ENCODE measurements at regions not wholly inside any gene's neighbourhood (a gene's known extent, or its start where the extent isn't known, plus 50 kb on each side); places are given as distances from the start of the nearest gene placed in this dataset.

- no peak overlapping the region for H3K4me3 Mint-ChIP-seq
- H3K4me1 Mint-ChIP-seq, result no peaks in the 10 kb centered on the region
- no peaks in the 10 kb centered on the region for H3K27me3 Mint-ChIP-seq
- ATAC-seq (replicated peaks; ENCODE audit: extremely low read depth, poor library complexity, severe bottlenecking) (no peak), DNase-seq (ENCODE audit: low spot score in 2 of 2) (no peak)
- peaks cover 8% of the 10 kb centered on the region for H3K9me3 Mint-ChIP-seq
- no peak overlapping the region for H3K27ac Mint-ChIP-seq (ENCODE audit: low read depth)
- H3K36me3 Mint-ChIP-seq (ENCODE audit: insufficient read depth), result no peaks in the 10 kb centered on the region
These were observed 897.5 kb downstream of the PCDH7 start for GRCh38 chr4:31617667-31618066.

- DNase-seq (ENCODE audit: low spot score in 2 of 2) (no peak), ATAC-seq (replicated peaks; ENCODE audit: extremely low read depth, poor library complexity, severe bottlenecking) (no peak)
- Mint-ChIP-seq H3K9me3 (peaks cover 8% of the 10 kb centered on the region), H3K27me3 (no peaks in the 10 kb centered on the region), H3K4me1 (no peaks in the 10 kb centered on the region), H3K27ac (ENCODE audit: low read depth) (no peak overlapping the region), H3K4me3 (no peak overlapping the region), H3K36me3 (ENCODE audit: insufficient read depth) (no peaks in the 10 kb centered on the region)
These were observed 900.3 kb downstream of the PCDH7 start for GRCh38 chr4:31620476-31620875.

- no peaks in the 10 kb centered on the region for H3K27me3 Mint-ChIP-seq
- no peaks in the 10 kb centered on the region for H3K4me1 Mint-ChIP-seq
- DNase-seq (ENCODE audit: low spot score in 2 of 2) (no peak), ATAC-seq (replicated peaks; ENCODE audit: extremely low read depth, poor library complexity, severe bottlenecking) (no peak)
- peaks cover 15% of the 10 kb centered on the region for H3K9me3 Mint-ChIP-seq
- no peaks in the 10 kb centered on the region for H3K36me3 Mint-ChIP-seq (ENCODE audit: insufficient read depth)
- H3K4me3 Mint-ChIP-seq, result no peak overlapping the region
- no peak overlapping the region for H3K27ac Mint-ChIP-seq (ENCODE audit: low read depth)
These were observed 925.1 kb downstream of the PCDH7 start for GRCh38 chr4:31645236-31645635.

- H3K4me1 Mint-ChIP-seq, result no peaks in the 10 kb centered on the region
- no peak overlapping the region for H3K27ac Mint-ChIP-seq (ENCODE audit: low read depth)
- DNase-seq (ENCODE audit: low spot score in 2 of 2), result no peak
- ATAC-seq (replicated peaks; ENCODE audit: extremely low read depth, poor library complexity, severe bottlenecking), result no peak
- H3K9me3 Mint-ChIP-seq, result peaks cover 15% of the 10 kb centered on the region
- no peak overlapping the region for H3K4me3 Mint-ChIP-seq
- H3K27me3 Mint-ChIP-seq, result no peaks in the 10 kb centered on the region
- no peaks in the 10 kb centered on the region for H3K36me3 Mint-ChIP-seq (ENCODE audit: insufficient read depth)
These were observed 927.6 kb downstream of the PCDH7 start for GRCh38 chr4:31647786-31648185.

DNA sequence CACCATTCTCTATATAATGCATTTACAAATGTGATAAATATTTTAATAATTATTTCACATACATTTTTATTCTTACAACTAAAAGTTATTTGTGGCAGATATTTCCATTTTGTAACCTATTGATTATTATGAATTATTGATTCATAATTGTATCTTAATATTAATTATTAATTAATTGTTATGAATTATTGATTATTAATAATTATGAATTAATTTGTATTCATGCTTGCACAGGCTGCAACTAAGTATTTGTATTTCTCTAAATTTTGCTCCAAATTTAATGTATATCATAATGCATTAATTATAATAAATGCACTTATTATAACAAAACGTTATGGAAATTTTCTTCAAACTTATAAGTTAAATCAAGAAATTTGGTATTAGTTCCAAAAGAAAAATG is 929.7 kb downstream of the PCDH7 start:
- no peak overlapping the region for H3K27ac Mint-ChIP-seq (ENCODE audit: low read depth)
- no peak for DNase-seq (ENCODE audit: low spot score in 2 of 2)
- H3K4me3 Mint-ChIP-seq, result no peak overlapping the region
- no peaks in the 10 kb centered on the region for H3K27me3 Mint-ChIP-seq
- peaks cover 7% of the 10 kb centered on the region for H3K9me3 Mint-ChIP-seq
- ATAC-seq (replicated peaks; ENCODE audit: extremely low read depth, poor library complexity, severe bottlenecking), result no peak
- H3K4me1 Mint-ChIP-seq, result no peaks in the 10 kb centered on the region
- H3K36me3 Mint-ChIP-seq (ENCODE audit: insufficient read depth), result no peaks in the 10 kb centered on the region

- Mint-ChIP-seq H3K4me3 (no peak overlapping the region), H3K27me3 (no peaks in the 10 kb centered on the region), H3K36me3 (ENCODE audit: insufficient read depth) (no peaks in the 10 kb centered on the region), H3K9me3 (peaks cover 9% of the 10 kb centered on the region), H3K27ac (ENCODE audit: low read depth) (no peak overlapping the region), H3K4me1 (no peaks in the 10 kb centered on the region)
- DNase-seq (ENCODE audit: low spot score in 2 of 2), result no peak
- no peak for ATAC-seq (replicated peaks; ENCODE audit: extremely low read depth, poor library complexity, severe bottlenecking)
These were observed 931.4 kb downstream of the PCDH7 start for GRCh38 chr4:31651541-31651940.

GRCh38 chr4:31655328-31655727 is 935.2 kb downstream of the PCDH7 start:
- no peak overlapping the region for H3K27ac Mint-ChIP-seq (ENCODE audit: low read depth)
- no peaks in the 10 kb centered on the region for H3K27me3 Mint-ChIP-seq
- peaks cover 13% of the 10 kb centered on the region for H3K9me3 Mint-ChIP-seq
- H3K4me1 Mint-ChIP-seq, result no peaks in the 10 kb centered on the region
- H3K4me3 Mint-ChIP-seq, result no peak overlapping the region
- no peaks in the 10 kb centered on the region for H3K36me3 Mint-ChIP-seq (ENCODE audit: insufficient read depth)
- DNase-seq (ENCODE audit: low spot score in 2 of 2) (no peak), ATAC-seq (replicated peaks; ENCODE audit: extremely low read depth, poor library complexity, severe bottlenecking) (no peak)

- H3K27me3 Mint-ChIP-seq, result no peaks in the 10 kb centered on the region
- H3K27ac Mint-ChIP-seq (ENCODE audit: low read depth), result no peak overlapping the region
- H3K4me1 Mint-ChIP-seq, result no peaks in the 10 kb centered on the region
- no peaks in the 10 kb centered on the region for H3K36me3 Mint-ChIP-seq (ENCODE audit: insufficient read depth)
- DNase-seq (ENCODE audit: low spot score in 2 of 2) (no peak), ATAC-seq (replicated peaks; ENCODE audit: extremely low read depth, poor library complexity, severe bottlenecking) (no peak)
- peaks cover 13% of the 10 kb centered on the region for H3K9me3 Mint-ChIP-seq
- no peak overlapping the region for H3K4me3 Mint-ChIP-seq
These were observed 937.8 kb downstream of the PCDH7 start for GRCh38 chr4:31657859-31658570.

DNA sequence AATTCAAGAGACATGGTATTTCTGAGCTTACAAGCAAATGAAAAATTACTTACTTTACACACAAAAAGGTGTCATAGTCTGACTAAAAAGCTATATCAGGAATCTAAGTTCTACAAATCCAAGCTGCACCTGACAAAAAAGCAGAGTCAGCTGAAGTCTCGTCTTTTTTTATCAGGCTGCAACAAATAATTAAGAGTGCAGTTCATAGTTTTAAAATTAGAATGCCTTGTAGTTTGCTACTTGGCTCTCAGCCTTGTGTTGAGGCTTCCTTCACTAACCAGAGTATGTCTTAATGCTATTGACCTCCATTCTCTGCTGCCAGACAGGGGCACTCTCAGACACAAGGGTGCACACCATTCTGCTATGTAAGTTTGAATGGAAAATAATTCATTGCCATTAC is 940.7 kb downstream of the PCDH7 start:
- H3K9me3 Mint-ChIP-seq, result peaks cover 24% of the 10 kb centered on the region
- no peak overlapping the region for H3K27ac Mint-ChIP-seq (ENCODE audit: low read depth)
- H3K4me3 Mint-ChIP-seq, result no peak overlapping the region
- no peak for ATAC-seq (replicated peaks; ENCODE audit: extremely low read depth, poor library complexity, severe bottlenecking)
- H3K36me3 Mint-ChIP-seq (ENCODE audit: insufficient read depth), result no peaks in the 10 kb centered on the region
- H3K4me1 Mint-ChIP-seq, result no peaks in the 10 kb centered on the region
- no peak for DNase-seq (ENCODE audit: low spot score in 2 of 2)
- H3K27me3 Mint-ChIP-seq, result no peaks in the 10 kb centered on the region

DNA sequence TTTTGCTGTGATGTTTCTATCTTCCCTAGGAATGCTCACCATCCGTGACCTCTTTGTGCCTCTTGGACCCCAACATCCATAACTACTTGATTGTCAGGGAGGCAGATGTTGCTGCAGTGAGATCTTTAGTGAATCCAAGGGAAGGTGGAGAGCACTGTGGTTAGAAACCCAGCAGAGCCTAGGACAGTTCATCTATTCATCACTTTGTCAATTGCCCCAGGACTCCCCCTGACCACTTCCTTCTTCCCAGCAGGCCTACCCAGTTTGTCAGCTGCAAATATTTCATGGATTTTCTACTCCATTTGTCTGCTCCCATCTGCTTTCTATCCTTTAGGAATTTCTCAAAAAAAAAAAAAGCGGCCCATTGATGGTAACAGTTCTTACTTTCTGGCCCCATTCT is 942.8 kb downstream of the PCDH7 start:
- no peak overlapping the region for H3K27ac Mint-ChIP-seq (ENCODE audit: low read depth)
- DNase-seq (ENCODE audit: low spot score in 2 of 2) (no peak), ATAC-seq (replicated peaks; ENCODE audit: extremely low read depth, poor library complexity, severe bottlenecking) (no peak)
- no peak overlapping the region for H3K4me3 Mint-ChIP-seq
- H3K36me3 Mint-ChIP-seq (ENCODE audit: insufficient read depth), result no peaks in the 10 kb centered on the region
- no peaks in the 10 kb centered on the region for H3K4me1 Mint-ChIP-seq
- no peaks in the 10 kb centered on the region for H3K27me3 Mint-ChIP-seq
- peaks cover 24% of the 10 kb centered on the region for H3K9me3 Mint-ChIP-seq

GRCh38 chr4:31667686-31668085 is 947.5 kb downstream of the PCDH7 start:
- no peaks in the 10 kb centered on the region for H3K27me3 Mint-ChIP-seq
- H3K4me1 Mint-ChIP-seq, result no peaks in the 10 kb centered on the region
- ATAC-seq (replicated peaks; ENCODE audit: extremely low read depth, poor library complexity, severe bottlenecking) (no peak), DNase-seq (ENCODE audit: low spot score in 2 of 2) (no peak)
- no peak overlapping the region for H3K4me3 Mint-ChIP-seq
- H3K36me3 Mint-ChIP-seq (ENCODE audit: insufficient read depth), result no peaks in the 10 kb centered on the region
- H3K9me3 Mint-ChIP-seq, result peaks cover 24% of the 10 kb centered on the region
- no peak overlapping the region for H3K27ac Mint-ChIP-seq (ENCODE audit: low read depth)

DNA sequence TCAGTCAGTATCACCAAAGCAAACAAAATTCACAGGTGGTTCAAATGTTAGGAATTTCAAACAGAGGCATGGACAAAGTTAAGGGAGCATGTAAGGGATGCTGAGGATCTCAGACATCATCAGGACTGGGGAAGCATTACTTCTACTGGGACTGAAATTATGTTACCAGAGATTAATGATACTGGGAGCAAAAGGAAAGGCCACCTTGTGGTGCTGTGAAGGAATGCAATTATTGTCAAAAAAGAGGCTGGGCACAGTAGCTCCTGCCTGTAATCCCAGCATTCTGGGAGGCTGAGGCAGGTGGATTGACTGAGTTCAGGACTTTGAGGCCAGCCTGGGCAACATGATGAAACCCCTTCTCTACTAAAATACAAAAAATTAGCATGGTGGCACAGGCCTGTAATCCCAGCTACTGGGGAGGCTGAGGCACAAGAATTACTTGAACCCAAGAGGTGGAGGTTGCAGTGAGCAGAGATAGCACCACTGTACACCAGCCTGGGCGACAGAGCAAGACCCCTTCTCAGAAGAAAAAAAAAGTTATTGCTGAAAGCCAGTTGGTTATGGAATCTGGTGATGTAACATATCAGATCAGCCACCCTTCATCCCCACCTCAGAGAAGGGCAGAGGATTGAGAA is 954.3 kb downstream of the PCDH7 start:
- no peak overlapping the region for H3K4me3 Mint-ChIP-seq
- no peaks in the 10 kb centered on the region for H3K4me1 Mint-ChIP-seq
- ATAC-seq (replicated peaks; ENCODE audit: extremely low read depth, poor library complexity, severe bottlenecking), result no peak
- H3K36me3 Mint-ChIP-seq (ENCODE audit: insufficient read depth), result no peaks in the 10 kb centered on the region
- H3K9me3 Mint-ChIP-seq, result peaks cover 8% of the 10 kb centered on the region
- H3K27me3 Mint-ChIP-seq, result no peaks in the 10 kb centered on the region
- DNase-seq (ENCODE audit: low spot score in 2 of 2), result no peak
- H3K27ac Mint-ChIP-seq (ENCODE audit: low read depth), result no peak overlapping the region

- Mint-ChIP-seq H3K4me1 (no peaks in the 10 kb centered on the region), H3K27me3 (no peaks in the 10 kb centered on the region), H3K36me3 (ENCODE audit: insufficient read depth) (no peaks in the 10 kb centered on the region), H3K27ac (ENCODE audit: low read depth) (no peak overlapping the region), H3K4me3 (no peak overlapping the region), H3K9me3 (peaks cover 5% of the 10 kb centered on the region)
- DNase-seq (ENCODE audit: low spot score in 2 of 2) (no peak), ATAC-seq (replicated peaks; ENCODE audit: extremely low read depth, poor library complexity, severe bottlenecking) (no peak)
These were observed 958.2 kb downstream of the PCDH7 start for GRCh38 chr4:31678356-31678755.
